ENCODE measurements at regions not wholly inside any gene's neighbourhood (a gene's known extent, or its start where the extent isn't known, plus 50 kb on each side); places are given as distances from the start of the nearest gene placed in this dataset.

- Histone ChIP-seq H3K4me1 (no peaks in the 10 kb centered on the region), H3K36me3 (replicated peaks in 1 of 2; ENCODE audit: insufficient read depth in 1 of 2, low read depth in 2 of 2) (no peaks in the 10 kb centered on the region), H3K27me3 (no peaks in the 10 kb centered on the region), H3K4me3 (no peak overlapping the region), H3K27ac (no peak overlapping the region), H3K9me3 (no peaks in the 10 kb centered on the region)
- TF ChIP-seq CTCF (IDR thresholded peaks at IDR 0.05), result no peak
- TF ChIP-seq POLR2A (IDR thresholded peaks at IDR 0.05), result no peak
- no peak for ATAC-seq
- no peak for DNase-seq
- WGBS, 2 donors, result 0 to 13% methylated on average over 1 of the region's 1 CpG
- intact Hi-C loops (cut with DNase I), result no loop called here
Measured at GRCh38 chr16:5738586-5738985, 641.0 kb upstream of the EEF2KMT start.

- Histone ChIP-seq H3K27ac (no peak overlapping the region), H3K4me1 (no peaks in the 10 kb centered on the region), H3K9me3 (no peaks in the 10 kb centered on the region), H3K36me3 (replicated peaks in 1 of 2; ENCODE audit: insufficient read depth in 1 of 2, low read depth in 2 of 2) (no peaks in the 10 kb centered on the region), H3K27me3 (no peaks in the 10 kb centered on the region), H3K4me3 (no peak overlapping the region)
- DNase-seq, result no peak
- no peak for ATAC-seq
- 37 to 48% methylated on average over 13 of the region's 13 CpGs for WGBS, 2 donors
- TF ChIP-seq CTCF (IDR thresholded peaks at IDR 0.05) (no peak), POLR2A (IDR thresholded peaks at IDR 0.05) (no peak)
- intact Hi-C loops (cut with DNase I), result no loop called here
Measured at GRCh38 chr16:5736209-5736930, 638.8 kb upstream of the EEF2KMT start.

GRCh38 chr16:5735444-5735843, 637.8 kb upstream of the EEF2KMT start:
- WGBS, 2 donors, result 84 to 87% methylated on average over 12 of the region's 12 CpGs
- ATAC-seq (no peak), DNase-seq (no peak)
- H3K4me1 ChIP-seq, result no peaks in the 10 kb centered on the region
- H3K9me3 ChIP-seq, result no peaks in the 10 kb centered on the region
- no peaks in the 10 kb centered on the region for H3K36me3 ChIP-seq (replicated peaks in 1 of 2; ENCODE audit: insufficient read depth in 1 of 2, low read depth in 2 of 2)
- H3K27ac ChIP-seq, result no peak overlapping the region
- TF ChIP-seq POLR2A (IDR thresholded peaks at IDR 0.05) (no peak), CTCF (IDR thresholded peaks at IDR 0.05) (no peak)
- intact Hi-C loops (cut with DNase I), result no loop called here
- H3K27me3 ChIP-seq, result no peaks in the 10 kb centered on the region
- no peak overlapping the region for H3K4me3 ChIP-seq

GRCh38 chr16:5730783-5731182, 633.2 kb upstream of the EEF2KMT start:
- 89 to 91% methylated on average over 4 of the region's 4 CpGs for WGBS, 2 donors

More at GRCh38 chr16:5730783-5731182, 633.2 kb upstream of the EEF2KMT start:
- intact Hi-C loops (cut with DNase I), result no loop called here
- DNase-seq (no peak), ATAC-seq (no peak)
- Histone ChIP-seq H3K4me3 (no peak overlapping the region), H3K9me3 (no peaks in the 10 kb centered on the region), H3K27me3 (no peaks in the 10 kb centered on the region), H3K27ac (no peak overlapping the region), H3K36me3 (replicated peaks in 1 of 2; ENCODE audit: insufficient read depth in 1 of 2, low read depth in 2 of 2) (no peaks in the 10 kb centered on the region), H3K4me1 (no peaks in the 10 kb centered on the region)
- no peak for TF ChIP-seq POLR2A (IDR thresholded peaks at IDR 0.05)
- no peak for TF ChIP-seq CTCF (IDR thresholded peaks at IDR 0.05)
